Kidney epithelial cell (primary cell): ENCODE measurements at regions not wholly inside any gene's neighbourhood (a gene's known extent, or its start where the extent isn't known, plus 50 kb on each side); places are given as distances from the start of the nearest gene placed in this dataset.
"Not testable (repeated sequence)": the region's sequence is repeated elsewhere in the genome, so short reads cannot be mapped to it uniquely, and the experiment has no call there.

Experiments
- DNase-seq: peaks from one replicate; pipeline ENCODE4 v3.0.0-alpha.2; 2010; ENCODE audit warnings: low read depth
- H3K27me3 ChIP-seq: 2 replicates; pipeline ENCODE4 v1.6.0; 2011; ENCODE audit warnings: low read length; ENCODE audit not compliant: control insufficient read depth, insufficient read depth
- H3K36me3 ChIP-seq: 2 replicates; pipeline ENCODE4 v1.5.1; 2011; ENCODE audit warnings: low read length; ENCODE audit not compliant: control insufficient read depth, insufficient read depth
- H3K4me3 ChIP-seq: 2 replicates; pipeline ENCODE4 v1.5.1; 2011; ENCODE audit warnings: low read depth, mild to moderate bottlenecking, control low read depth, low read length
- CTCF ChIP-seq: IDR thresholded peaks from 2 replicates; pipeline ENCODE4 v1.5.1; 2011; ENCODE audit warnings: mild to moderate bottlenecking, moderate library complexity, low read length, control low read depth, inconsistent platforms; ENCODE audit not compliant: insufficient read depth, poor library complexity, severe bottlenecking

- no peak for DNase-seq
- H3K27me3 ChIP-seq = no peaks in the 10 kb centered on the region
- no peak overlapping the region for H3K4me3 ChIP-seq
- no peak for TF ChIP-seq CTCF
- H3K36me3 ChIP-seq = no peaks in the 10 kb centered on the region
Observed at GRCh38 chr21:35559128-35559828, 501.0 kb downstream of the SETD4 start.

- no peak for DNase-seq
- no peaks in the 10 kb centered on the region for H3K36me3 ChIP-seq
- H3K27me3 ChIP-seq = no peaks in the 10 kb centered on the region
- no peak overlapping the region for H3K4me3 ChIP-seq
- TF ChIP-seq CTCF = no peak
Observed at GRCh38 chr21:35556536-35556935, 503.8 kb downstream of the SETD4 start.

GRCh38 chr21:35552483-35552882, 503.4 kb upstream of the RUNX1 start:
- H3K27me3 ChIP-seq, H3K4me3 ChIP-seq, H3K36me3 ChIP-seq, DNase-seq: not testable (repeated sequence)

- TF ChIP-seq CTCF = no peak
- H3K4me3 ChIP-seq = no peak overlapping the region
- no peak for DNase-seq
- no peaks in the 10 kb centered on the region for H3K36me3 ChIP-seq
- no peaks in the 10 kb centered on the region for H3K27me3 ChIP-seq
Observed at GRCh38 chr21:35548904-35549615, 500.0 kb upstream of the RUNX1 start.

GRCh38 chr21:35547946-35548774, 499.1 kb upstream of the RUNX1 start:
- H3K27me3 ChIP-seq = no peaks in the 10 kb centered on the region
- TF ChIP-seq CTCF = no peak
- no peak overlapping the region for H3K4me3 ChIP-seq
- DNase-seq = no peak
- no peaks in the 10 kb centered on the region for H3K36me3 ChIP-seq

GRCh38 chr21:35543746-35544145, 494.6 kb upstream of the RUNX1 start:
- no peaks in the 10 kb centered on the region for H3K27me3 ChIP-seq
- TF ChIP-seq CTCF = no peak
- no peak overlapping the region for H3K4me3 ChIP-seq
- H3K36me3 ChIP-seq = no peaks in the 10 kb centered on the region
- DNase-seq = no peak
